ENCODE measurements at regions not wholly inside any gene's neighbourhood (a gene's known extent, or its start where the extent isn't known, plus 50 kb on each side); places are given as distances from the start of the nearest gene placed in this dataset.

- TF ChIP-seq SRF (IDR thresholded peaks at IDR 0.05; ENCODE audit: low read depth in 2 of 2, low read length in 2 of 2), result no peak
- no peak for TF ChIP-seq KLF5 (IDR thresholded peaks at IDR 0.05; ENCODE audit: partially characterized antibody)
- TF ChIP-seq MYC (IDR thresholded peaks at IDR 0.05; ENCODE audit: insufficient read depth, insufficient read length, insufficient replicate concordance, low read length, severe bottlenecking), result no peak
- no peak for TF ChIP-seq EZH2 (IDR thresholded peaks at IDR 0.05; ENCODE audit: borderline replicate concordance, control insufficient read depth, low read depth, low read length)
- no peak for TF ChIP-seq TCF7 (IDR thresholded peaks at IDR 0.05; ENCODE audit: borderline replicate concordance)
- TF ChIP-seq ZNF384 (IDR thresholded peaks at IDR 0.05; ENCODE audit: borderline replicate concordance, low read depth, low read length), result no peak
These were observed 218.6 kb upstream of the GK2 start (continued) for GRCh38 chr4:79626611-79627010.

- ChIA-PET POLR2A (no interaction called here), SMC1A (ENCODE audit: uncharacterized antibody, unreplicated experiment) (no interaction called here), RAD21 (ENCODE audit: unreplicated experiment) (no interaction called here), CTCF (no interaction called here)
- FAIRE-seq (no peak), DNase-seq (ENCODE audit: low read depth, low spot score) (no peak), ATAC-seq (no peak)
- in situ Hi-C loops (cut with MboI) (no loop called here), intact Hi-C loops (cut with micrococcal nuclease; ENCODE audit: unreplicated experiment) (no loop called here)
- H2AFZ ChIP-seq (ENCODE audit: control insufficient read depth, low read depth, low read length), result no peak overlapping the region
- H3K9ac ChIP-seq (ENCODE audit: control insufficient read depth, insufficient read depth, low read length), result no peak overlapping the region
- H3K36me3 ChIP-seq (ENCODE audit: control insufficient read depth in 2 of 2, insufficient read depth in 2 of 2, low read length in 1 of 2), result no peaks in the 10 kb centered on the region
- H3K4me1 ChIP-seq (ENCODE audit: control insufficient read depth, insufficient read depth, low read length), result no peaks in the 10 kb centered on the region
- no peak for TF ChIP-seq CBX3 (IDR thresholded peaks at IDR 0.05; ENCODE audit: borderline replicate concordance, low read depth)
- no peak for TF ChIP-seq CHD1 (IDR thresholded peaks at IDR 0.05; ENCODE audit: low read depth, low read length)
- TF ChIP-seq ZBTB4 (CRISPR knock-in tag; IDR thresholded peaks at IDR 0.05), result no peak
- no peak for TF ChIP-seq CREM (IDR thresholded peaks at IDR 0.05; ENCODE audit: low read depth)
- no peak for TF ChIP-seq FOS (IDR thresholded peaks at IDR 0.05; ENCODE audit: borderline replicate concordance, extremely low read depth, insufficient read length)
- no peak for TF ChIP-seq ZBTB33 (IDR thresholded peaks at IDR 0.05)
- H3K4me2 ChIP-seq (ENCODE audit: control insufficient read depth, insufficient read depth), result no peak overlapping the region
- no peaks in the 10 kb centered on the region for H3K79me2 ChIP-seq (ENCODE audit: control insufficient read depth, insufficient read depth, low read length)
- no TSS peak for BruUV-seq (replicated peaks)
- no peak overlapping the region for H3K4me3 ChIP-seq
- H3K9me3 ChIP-seq (replicated peaks; ENCODE audit: control insufficient read depth, insufficient read depth, low read length), result no peaks in the 10 kb centered on the region
- H3K27me3 ChIP-seq (replicated peaks in 1 of 2; ENCODE audit: control insufficient read depth in 2 of 2, insufficient read depth in 2 of 2, low read length in 1 of 2), result no peaks in the 10 kb centered on the region
- WGBS (ENCODE audit: insufficient coverage, insufficient replicate concordance, low lambda C conversion rate, missing lambda C conversion rate), result 9% methylated on average over 5 of the region's 5 CpGs
- no peaks in the 10 kb centered on the region for H4K20me1 ChIP-seq (ENCODE audit: control insufficient read depth, insufficient read depth)
- H3K27ac ChIP-seq (ENCODE audit: control insufficient read depth, insufficient read depth), result no peak overlapping the region
These were observed 218.1 kb upstream of the GK2 start for GRCh38 chr4:79626101-79626500.
